NCI-H2107 (cell line): ENCODE measurements at regions not wholly inside any gene's neighbourhood (a gene's known extent, or its start where the extent isn't known, plus 50 kb on each side); places are given as distances from the start of the nearest gene placed in this dataset.
"Not testable (repeated sequence)": the region's sequence is repeated elsewhere in the genome, so short reads cannot be mapped to it uniquely, and the experiment has no call there.

Experiments used
- DNase-seq: peaks from one replicate; lab custom pipeline; 2025; lab: John Stamatoyannopoulos, UW

GRCh38 chr12:61291647-61292046 is 968.6 kb upstream of the USP15 start:
- no peak for DNase-seq

DNA sequence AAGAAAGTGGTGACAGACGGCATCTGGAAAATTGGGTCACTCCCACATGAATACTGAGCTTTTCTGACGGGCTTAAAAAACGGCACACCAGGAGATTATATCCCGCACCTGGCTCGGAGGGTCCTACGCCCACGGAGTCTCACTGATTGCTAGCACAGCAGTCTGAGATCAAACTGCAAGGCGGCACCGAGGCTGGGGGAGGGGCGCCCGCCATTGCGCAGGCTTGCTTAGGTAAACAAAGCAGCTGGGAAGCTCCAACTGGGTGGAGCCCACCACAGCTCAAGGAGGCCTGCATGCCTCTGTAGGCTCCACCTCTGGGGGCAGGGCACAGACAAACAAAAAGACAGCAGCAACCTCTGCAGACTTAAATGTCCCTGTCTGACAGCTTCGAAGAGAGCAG is 966.2 kb upstream of the USP15 start:
- DNase-seq = not testable (repeated sequence)

DNA sequence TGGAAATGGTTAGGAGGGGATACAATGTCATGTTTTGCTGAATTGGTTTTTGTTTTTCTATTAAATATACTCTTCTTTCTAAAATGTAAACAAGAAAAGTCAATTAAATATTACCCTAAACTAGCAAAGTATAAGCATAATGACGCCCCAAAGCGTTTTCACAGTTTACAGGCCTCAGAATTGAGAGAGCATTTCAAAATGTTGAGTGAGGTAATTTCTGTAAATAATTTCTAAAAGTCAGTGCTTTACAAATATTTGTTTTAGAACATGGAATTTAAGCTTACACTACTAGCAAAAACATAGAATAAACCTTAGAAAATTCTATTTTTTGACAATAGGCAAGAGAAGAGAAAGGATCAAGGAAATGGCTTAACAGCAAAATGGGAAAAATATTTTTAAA is 958.4 kb upstream of the USP15 start:
- no peak for DNase-seq

DNA sequence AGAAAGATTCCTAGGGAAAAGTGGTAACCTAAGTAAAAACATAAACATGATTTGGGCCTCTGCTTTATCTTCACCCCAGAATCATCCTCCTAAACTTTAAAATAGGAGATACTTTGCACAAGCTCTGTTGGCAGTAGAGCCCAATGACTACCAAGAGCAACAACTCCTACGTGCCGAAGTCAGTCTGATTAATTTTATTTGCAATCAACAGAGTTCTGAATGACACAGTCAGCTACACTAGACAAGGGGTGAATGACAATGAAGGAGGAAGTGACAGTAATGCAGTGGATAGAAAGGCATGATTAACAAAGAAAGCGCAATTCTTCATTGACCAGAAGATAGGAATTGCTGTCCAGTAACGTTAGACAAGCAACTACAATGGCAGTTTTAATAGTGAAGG is 957.9 kb upstream of the USP15 start:
- no peak for DNase-seq

GRCh38 chr12:61308220-61308619 is 952.0 kb upstream of the USP15 start:
- no peak for DNase-seq

GRCh38 chr12:61311413-61311812 is 948.8 kb upstream of the USP15 start:
- DNase-seq = no peak

DNA sequence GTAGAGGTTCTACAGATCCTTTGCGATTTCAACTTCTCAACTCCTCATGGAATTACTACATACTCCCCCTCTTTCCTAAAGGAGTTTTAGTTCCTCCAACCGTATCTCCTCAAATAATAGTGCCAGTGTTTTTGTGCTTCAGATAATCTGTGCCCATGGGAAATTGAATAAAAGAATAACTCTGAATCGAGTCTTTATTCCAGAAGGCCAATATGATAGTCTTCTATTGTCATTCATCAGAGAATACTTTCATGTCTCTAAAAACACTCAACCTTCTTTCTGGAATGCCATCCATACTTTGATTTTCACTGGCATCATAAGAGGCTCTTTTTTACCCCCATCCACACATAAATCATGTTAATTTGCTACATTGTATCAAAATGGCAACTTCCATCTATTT is 911.3 kb upstream of the USP15 start:
- no peak for DNase-seq

- no peak for DNase-seq
These were observed 905.1 kb upstream of the USP15 start for GRCh38 chr12:61355105-61355504.

DNA sequence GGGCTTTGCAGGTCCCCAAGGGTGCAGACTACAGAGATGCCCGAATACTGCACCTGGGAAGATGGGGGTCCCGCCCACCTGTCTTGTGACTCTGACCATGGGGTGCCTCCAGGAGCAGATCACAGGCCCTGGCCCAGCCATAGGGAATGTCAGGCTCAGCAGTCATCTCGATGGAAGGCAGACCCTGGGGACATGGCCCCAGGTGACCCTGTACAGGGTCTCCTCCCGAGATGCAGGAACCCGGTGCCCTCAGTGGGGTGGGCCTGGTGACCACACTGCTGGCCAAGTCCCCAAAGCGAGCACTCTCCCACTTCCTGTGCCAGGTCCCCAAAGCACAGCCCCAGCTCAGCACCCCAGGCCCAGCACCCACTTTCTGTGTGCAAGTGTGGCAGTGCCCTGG is 903.7 kb upstream of the USP15 start:
- no peak for DNase-seq

- DNase-seq = no peak
These were observed 902.7 kb upstream of the USP15 start for GRCh38 chr12:61357496-61357895.

GRCh38 chr12:61362037-61362436 is 898.2 kb upstream of the USP15 start:
- DNase-seq = no peak

DNA sequence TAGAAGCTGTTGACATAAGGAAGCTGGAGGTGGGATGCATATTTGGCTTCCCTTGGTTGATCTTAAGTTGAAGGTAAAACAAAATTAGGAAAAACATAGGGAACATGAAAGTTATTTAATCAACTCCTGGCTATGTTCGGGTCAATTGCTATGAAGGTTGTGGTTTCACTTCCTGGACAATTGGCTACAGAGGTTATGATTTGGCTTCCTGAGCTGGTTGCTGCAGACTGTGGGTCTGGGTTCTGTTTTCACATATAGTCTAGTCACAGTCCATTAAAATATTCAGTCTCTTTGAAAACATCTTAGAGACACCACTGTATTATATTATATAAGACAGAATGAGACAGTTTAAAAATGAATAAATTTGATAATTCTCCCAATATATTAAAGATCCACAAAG is 895.2 kb upstream of the USP15 start:
- DNase-seq = no peak

GRCh38 chr12:61367281-61367785 is 892.9 kb upstream of the USP15 start:
- DNase-seq = no peak

GRCh38 chr12:61369241-61369910 is 890.8 kb upstream of the USP15 start:
- DNase-seq = no peak

- no peak for DNase-seq
These were observed 875.7 kb upstream of the USP15 start for GRCh38 chr12:61384511-61384910.

DNA sequence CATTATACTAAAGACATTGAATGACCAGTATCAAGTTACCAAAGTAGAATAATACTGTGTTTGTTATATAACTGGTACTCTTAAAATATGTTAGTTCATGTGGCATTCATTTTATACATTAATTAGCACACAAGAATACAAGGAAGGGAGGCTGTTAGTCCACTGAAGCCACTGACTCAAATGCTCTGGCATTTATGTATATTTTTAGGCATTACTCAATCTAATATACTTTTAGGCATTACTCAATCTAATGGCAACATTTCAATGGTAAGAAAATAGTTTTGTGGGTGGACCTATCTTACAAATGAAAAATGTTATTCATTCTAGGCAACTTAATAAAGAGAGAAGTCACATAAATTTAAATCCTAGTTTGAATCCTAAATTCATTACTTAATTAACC is 874.4 kb upstream of the USP15 start:
- no peak for DNase-seq

DNA sequence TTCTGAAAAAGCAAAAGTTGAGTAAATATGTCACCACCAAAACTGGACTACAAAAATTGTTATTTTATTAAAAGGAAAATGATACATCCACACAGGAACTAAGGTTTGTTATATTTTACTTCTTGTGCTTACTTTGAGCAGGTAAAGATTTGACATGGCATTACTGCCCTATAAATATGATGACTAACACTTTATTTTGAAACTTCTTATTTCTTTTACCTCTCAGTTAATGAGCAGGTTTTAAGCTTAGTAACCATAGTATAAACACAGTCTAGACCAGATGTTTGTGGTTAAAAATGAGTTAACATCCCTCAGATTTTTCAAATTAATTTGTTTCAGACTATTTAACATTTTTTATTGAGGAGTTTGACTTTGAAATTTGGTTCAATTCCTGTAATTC is 862.5 kb upstream of the USP15 start:
- no peak for DNase-seq

- no peak for DNase-seq
These were observed 848.0 kb upstream of the USP15 start for GRCh38 chr12:61412201-61412600.

DNA sequence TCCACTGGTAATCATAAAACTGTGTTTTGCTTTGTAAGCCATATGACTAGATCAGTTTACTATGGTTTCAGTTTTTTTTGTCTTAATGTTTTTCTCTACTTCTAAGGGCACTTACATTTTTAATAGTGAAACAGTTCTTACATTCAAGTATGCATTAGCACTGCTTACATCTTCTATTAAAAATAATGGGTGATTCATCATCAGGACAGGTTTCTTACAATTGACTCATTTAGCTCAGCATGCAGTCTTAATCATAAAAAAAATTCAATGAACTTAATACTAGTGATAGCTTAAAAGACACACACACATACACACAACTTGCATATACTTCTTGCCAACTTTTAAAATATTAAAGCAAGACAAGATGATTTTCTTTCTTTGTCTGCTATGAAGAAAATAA is 845.7 kb upstream of the USP15 start:
- no peak for DNase-seq

- DNase-seq = no peak
These were observed 837.4 kb upstream of the USP15 start for GRCh38 chr12:61422786-61423185.

DNA sequence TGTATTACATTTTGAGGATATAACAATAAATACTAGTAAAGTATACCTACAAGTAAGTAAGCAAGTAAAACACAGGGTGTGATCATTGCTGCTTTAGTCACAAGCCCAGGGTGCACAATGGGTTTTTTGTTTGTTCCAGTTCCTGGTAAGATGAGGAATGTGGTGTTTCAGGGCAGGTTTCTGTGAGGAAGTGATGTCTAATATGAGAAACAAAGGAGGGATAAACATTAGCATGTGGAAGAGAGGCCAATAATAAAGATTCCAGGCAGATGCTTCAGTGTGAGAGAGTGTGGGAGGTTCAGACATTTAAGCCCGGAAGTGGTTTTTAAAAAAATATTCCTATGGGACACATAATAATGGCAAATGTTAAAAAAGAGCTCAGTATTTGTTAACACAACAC is 808.1 kb upstream of the USP15 start:
- DNase-seq = no peak

- no peak for DNase-seq
These were observed 772.5 kb upstream of the USP15 start for GRCh38 chr12:61487728-61488127.

- DNase-seq = no peak
These were observed 769.4 kb upstream of the USP15 start for GRCh38 chr12:61490526-61491498.
